Heart left ventricle (tissue), 13 donors: ENCODE measurements at regions not wholly inside any gene's neighbourhood (a gene's known extent, or its start where the extent isn't known, plus 50 kb on each side); places are given as distances from the start of the nearest gene placed in this dataset.

ENCODE experiments used
- POLR2A ChIP-seq, 2 donors: fragments of 450-650 bp; IDR thresholded peaks; one replicate each; pipeline ENCODE4 v1.6.1; 2017; ENCODE audit warnings: antibody characterized with exemption in 2 of 2, mild to moderate bottlenecking in 2 of 2, moderate library complexity in 2 of 2
- TF ChIP-seq, protein P1 (sequence below), 12 donors: fragments of 200-600 bp; sonication (generic) in 4 of 12; IDR thresholded peaks; one replicate each; pipeline versions ENCODE4 v1.5.0 to v1.8.0; 2018 to 2022; ENCODE audit warnings: antibody characterized with exemption in 12 of 12, mild to moderate bottlenecking in 5 of 12
- donor health status: ischemic (EF 13 %, LVEDD 7.1; RV severe dilation, severe dysfunction).
- donor health status: DM: no; HTN: yes; CAD: no.
- donor health status: DM: no; HTN: no; CAD: no.
- donor health status: ischemic (EF 25% LVEDD 6.9; RV normal size, moderate dysfunction).
- donor health status: ischemic (EF 25% LVEDD 5.7; RV mildly dilated, moderate dysfunction).
- donor health status: ischemic (EF 35%, LVEDD 5.7; RV mildly dilated, moderate dysfunction).
- donor health status: nonischemic (EF 11% LVEDD 7.7; RV severe dilation, severe dysfunction).
- donor health status: DM: yes; HTN: yes; CAD: no.
- donor health status: PGD.
- donor health status: ischemic (EF 29% LVEDD 5.4; RV normal size, mild dysfunction).
- donor health status: nonischemic (EF 23%, LVEDD 6.1; RV moderate dilation, normal function).

DNA sequence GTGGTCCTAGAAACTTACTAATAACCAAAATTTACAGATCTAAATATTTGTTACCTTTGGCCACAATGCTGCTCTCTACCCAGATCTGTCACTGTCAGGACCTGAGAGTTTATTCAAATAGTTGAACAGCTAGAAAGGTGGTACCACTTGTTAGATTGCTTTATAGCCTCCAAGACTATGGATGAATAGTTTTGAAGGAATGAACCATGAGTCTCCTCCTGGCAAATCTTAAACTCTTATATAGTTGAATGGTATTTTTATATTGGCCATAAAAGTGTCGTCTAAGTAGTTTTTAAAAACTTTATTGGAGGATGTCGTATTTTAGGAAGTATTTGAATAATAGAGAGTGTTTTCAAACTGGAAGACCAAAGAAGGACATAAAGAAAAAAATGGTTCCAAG lies 178.7 kb downstream of the AHR start:
- TF ChIP-seq, protein P1, sequence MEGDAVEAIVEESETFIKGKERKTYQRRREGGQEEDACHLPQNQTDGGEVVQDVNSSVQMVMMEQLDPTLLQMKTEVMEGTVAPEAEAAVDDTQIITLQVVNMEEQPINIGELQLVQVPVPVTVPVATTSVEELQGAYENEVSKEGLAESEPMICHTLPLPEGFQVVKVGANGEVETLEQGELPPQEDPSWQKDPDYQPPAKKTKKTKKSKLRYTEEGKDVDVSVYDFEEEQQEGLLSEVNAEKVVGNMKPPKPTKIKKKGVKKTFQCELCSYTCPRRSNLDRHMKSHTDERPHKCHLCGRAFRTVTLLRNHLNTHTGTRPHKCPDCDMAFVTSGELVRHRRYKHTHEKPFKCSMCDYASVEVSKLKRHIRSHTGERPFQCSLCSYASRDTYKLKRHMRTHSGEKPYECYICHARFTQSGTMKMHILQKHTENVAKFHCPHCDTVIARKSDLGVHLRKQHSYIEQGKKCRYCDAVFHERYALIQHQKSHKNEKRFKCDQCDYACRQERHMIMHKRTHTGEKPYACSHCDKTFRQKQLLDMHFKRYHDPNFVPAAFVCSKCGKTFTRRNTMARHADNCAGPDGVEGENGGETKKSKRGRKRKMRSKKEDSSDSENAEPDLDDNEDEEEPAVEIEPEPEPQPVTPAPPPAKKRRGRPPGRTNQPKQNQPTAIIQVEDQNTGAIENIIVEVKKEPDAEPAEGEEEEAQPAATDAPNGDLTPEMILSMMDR (IDR thresholded peaks at IDR 0.05) = no peak
- TF ChIP-seq POLR2A (IDR thresholded peaks at IDR 0.05) = no peak
